Astrocyte (in vitro differentiated cells and primary cell): ENCODE measurements at regions not wholly inside any gene's neighbourhood (a gene's known extent, or its start where the extent isn't known, plus 50 kb on each side); places are given as distances from the start of the nearest gene placed in this dataset.

Source experiments
- CTCF ChIP-seq: IDR thresholded peaks from 2 replicates; pipeline ENCODE4 v1.5.1; 2011; ENCODE audit warnings: low read depth, mild to moderate bottlenecking, inconsistent platforms, low read length, moderate library complexity; ENCODE audit not compliant: insufficient read depth
- EZH2 ChIP-seq: IDR thresholded peaks from 2 replicates; pipeline ENCODE4 v1.6.1; 2012; ENCODE audit warnings: mild to moderate bottlenecking, low read length, inconsistent platforms; ENCODE audit not compliant: insufficient read depth

- no peak for TF ChIP-seq CTCF
- TF ChIP-seq EZH2: no peak
Measured at GRCh38 chr3:86711634-86712033, 279.3 kb downstream of the VGLL3 start.
